C4-2B (cell line): ENCODE measurements at regions not wholly inside any gene's neighbourhood (a gene's known extent, or its start where the extent isn't known, plus 50 kb on each side); places are given as distances from the start of the nearest gene placed in this dataset.

Experiments
- CTCF ChIP-seq: fragments of 450-650 bp; conservative IDR thresholded peaks from 2 replicates; pipeline ENCODE4 v1.5.1; 2017; ENCODE audit warnings: mild to moderate bottlenecking
- ZFX ChIP-seq: fragments of 450-650 bp; IDR thresholded peaks from 2 replicates; pipeline ENCODE4 v1.6.1; 2017

GRCh38 chr18:78601349-78601748 is 378.3 kb upstream of the SALL3 start:
- TF ChIP-seq CTCF (no peak), ZFX (no peak)
